HG03103 (cell line): ENCODE measurements at regions not wholly inside any gene's neighbourhood (a gene's known extent, or its start where the extent isn't known, plus 50 kb on each side); places are given as distances from the start of the nearest gene placed in this dataset.
"Not testable (repeated sequence)": the region's sequence is repeated elsewhere in the genome, so short reads cannot be mapped to it uniquely, and the experiment has no call there.

Source experiments
- ATAC-seq: cut with Tn5 transposase; IDR thresholded peaks from one replicate; pipeline ENCODE4 v1.9.1; 2021; ENCODE audit warnings: low read depth; ENCODE audit not compliant: unreplicated experiment

DNA sequence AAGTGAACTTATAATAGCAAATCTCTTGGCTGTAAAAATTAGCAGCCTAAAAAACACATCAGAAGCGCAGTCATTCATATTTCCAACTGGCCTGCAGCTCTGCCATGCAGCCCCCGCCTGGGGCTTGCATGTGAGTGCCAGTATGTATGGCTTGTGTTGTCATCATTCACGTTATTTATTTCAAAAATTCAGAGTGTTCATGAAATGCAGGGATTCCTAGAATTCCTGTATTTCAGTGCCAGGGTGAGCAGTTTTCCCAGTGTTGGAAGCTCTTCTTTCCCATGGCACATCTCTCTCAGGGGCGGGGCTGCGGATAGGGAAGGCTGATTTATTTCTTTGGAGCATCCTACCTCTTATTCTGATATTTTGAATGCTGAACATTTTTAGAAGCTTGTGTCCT is 234.6 kb downstream of the FGF9 start:
- no peak for ATAC-seq

DNA sequence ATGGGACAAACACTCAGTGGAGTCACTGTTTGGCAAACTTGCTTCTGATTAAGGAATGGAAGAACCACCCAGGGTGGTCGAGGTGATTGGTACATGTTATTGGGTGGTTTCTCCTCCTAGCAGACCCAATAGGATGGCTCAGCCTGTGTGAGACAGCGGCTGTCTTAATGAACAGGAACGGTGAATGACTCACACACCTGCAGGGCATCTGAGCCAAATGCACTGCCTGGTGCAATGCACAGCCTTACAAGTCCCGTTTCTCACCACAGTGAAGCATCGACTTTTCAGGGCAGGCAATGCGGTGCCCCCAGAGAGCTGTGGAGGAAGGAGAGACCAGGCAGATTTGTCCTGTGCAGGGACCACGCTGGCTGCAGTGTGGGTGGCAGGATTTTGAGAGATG is 238.5 kb downstream of the FGF9 start:
- no peak for ATAC-seq

DNA sequence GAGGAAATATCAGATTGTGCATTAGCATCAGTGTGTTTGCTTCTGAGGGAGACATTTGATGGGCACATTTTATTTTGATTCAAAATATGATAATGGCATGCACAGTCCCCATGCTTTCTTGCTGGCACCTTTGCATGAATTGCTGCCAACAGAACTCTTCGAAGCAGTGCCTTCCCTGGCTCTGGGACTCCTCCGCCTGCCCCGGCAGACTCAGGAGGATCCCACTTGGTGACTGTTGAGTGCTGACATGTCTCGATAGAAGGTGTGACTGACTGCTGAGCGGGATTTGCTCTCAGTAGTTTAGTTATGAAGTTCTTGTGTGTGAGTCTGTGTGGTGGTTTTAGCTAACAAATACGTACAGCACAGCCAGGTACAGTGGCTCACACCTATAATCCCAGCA is 239.7 kb downstream of the FGF9 start:
- ATAC-seq, result no peak

DNA sequence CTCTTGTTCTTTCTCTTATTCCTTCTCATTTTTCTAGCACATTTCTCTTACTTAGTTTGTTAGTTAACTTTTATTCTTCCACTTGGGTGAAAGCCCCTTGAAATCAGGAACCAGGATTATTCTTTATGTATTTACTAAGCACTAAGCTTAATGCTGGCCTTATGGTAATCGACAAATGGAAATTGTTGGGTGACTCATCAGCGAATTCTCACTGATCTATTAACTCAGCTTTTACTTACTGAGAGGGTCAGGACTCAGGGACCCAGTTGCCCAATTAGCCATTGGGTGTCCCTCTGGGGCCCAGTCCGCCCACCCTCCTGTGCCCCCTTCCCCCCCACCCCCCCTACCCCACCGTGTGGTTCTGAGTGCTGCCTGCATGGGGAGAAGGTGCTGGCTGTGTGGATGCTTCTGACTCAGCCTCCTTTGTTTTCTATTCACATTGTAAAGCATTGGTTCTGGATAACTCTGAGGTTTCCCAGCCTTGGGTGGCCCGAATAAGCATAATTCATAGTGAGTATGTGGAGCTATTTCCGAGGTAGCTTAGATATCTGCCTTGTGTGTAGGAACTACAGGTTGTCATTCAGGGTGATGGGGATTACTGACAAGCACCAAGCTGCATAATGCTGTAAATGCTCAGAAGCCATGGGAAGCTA is 240.9 kb downstream of the FGF9 start:
- ATAC-seq, result no peak

DNA sequence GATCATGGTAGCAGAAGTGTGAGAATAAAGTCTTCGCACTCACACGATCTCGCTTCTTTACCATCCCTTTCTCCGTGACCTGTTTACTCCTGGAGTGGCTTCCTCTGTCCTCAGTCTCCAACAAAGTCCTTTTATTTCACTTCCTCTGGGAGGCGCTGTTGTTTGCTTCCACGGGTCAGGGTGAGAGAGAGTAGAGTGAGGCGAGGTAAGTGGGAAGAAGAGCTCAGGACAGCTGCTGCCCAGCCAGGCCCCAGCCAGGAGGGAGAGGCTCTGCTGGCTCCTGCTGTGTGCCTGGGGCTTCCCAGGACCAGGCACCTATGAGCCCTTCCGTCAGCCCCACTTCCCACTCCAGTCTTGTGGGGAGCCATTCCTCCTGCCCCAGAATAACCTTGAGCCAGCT is 242.1 kb downstream of the FGF9 start:
- ATAC-seq, result no peak

DNA sequence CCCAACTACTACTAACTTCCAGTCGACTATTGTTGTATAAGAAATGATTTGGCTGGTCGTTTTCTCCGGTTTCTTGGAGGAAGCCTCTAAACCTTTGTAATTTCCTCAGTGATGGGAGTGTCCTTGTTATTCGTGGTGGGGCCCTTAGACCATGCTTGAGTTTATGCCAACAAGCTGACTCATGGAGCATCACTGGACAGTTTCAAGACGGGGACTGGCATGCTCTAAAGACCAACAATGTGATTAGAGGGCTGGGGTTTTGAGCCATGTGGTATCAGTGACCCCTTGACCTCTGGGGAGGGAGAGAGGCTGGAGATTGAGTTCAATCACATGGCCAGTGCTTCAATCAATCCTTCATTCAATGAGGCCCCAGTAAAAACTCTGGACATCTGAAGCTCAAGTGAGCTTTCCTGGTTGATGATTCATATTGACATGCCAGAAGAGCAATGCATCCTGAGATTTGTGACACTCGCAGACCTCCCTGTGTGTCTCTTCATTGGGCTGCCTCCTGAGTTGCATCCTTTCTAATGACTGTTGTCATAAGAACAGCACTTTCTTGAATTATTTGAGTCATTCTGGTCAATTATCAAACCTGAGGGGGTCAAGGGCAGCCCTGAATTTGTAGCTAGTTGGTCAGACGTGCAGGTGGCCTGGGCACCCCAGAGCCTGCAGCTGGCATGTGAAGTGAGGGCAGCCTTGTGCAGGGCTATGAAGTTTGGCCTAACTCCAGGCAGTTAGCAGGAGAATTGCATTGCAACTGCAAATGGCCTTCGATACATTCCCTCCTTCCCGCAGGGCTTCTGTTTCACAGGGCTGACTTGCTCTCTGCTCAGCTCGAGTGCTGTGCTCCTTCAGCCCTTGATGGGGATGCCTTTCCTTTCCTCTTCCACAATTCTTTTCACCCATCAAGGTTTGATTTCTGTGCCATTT is 246.5 kb downstream of the FGF9 start:
- ATAC-seq, result no peak

DNA sequence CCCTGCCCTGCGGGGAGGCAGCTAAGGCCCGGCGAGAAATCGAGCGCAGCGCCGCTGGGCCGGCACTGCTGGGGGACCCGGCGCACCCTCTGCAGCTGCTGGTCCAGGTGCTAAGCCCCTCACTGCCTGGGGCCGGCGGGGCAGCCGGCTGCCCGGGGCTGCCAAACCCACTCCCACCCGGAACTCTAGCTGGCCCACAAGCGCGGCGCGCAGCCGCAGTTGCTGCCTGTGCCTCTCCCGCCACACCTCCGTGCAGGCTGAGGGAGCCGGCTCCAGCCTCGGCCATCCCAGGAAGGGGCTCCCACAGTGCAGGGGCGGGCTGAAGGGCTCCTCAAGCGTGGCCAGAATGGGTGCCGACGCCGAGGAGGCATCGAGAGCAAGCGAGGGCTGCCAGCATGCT is 249.9 kb downstream of the FGF9 start:
- ATAC-seq, result not testable (repeated sequence)

DNA sequence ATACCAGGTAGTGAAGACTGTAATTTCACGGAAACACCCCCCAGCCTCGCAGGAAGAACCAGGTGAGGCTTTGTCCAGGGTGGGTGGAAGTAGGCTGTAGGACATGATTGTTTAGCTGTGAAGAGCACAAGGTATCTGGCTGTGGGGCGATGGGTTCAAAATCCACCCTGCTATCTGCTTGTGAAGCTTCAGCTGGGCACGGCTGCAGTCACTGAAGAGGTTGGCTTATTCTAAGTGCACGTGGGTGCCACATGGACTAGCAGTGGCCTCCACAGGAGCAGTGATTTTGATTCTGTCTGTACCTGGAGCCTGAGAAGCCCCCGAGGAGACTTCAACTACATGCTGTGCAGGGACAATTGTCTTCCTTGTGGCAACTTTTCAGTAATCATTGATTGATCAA is 254.1 kb downstream of the FGF9 start:
- no peak for ATAC-seq

DNA sequence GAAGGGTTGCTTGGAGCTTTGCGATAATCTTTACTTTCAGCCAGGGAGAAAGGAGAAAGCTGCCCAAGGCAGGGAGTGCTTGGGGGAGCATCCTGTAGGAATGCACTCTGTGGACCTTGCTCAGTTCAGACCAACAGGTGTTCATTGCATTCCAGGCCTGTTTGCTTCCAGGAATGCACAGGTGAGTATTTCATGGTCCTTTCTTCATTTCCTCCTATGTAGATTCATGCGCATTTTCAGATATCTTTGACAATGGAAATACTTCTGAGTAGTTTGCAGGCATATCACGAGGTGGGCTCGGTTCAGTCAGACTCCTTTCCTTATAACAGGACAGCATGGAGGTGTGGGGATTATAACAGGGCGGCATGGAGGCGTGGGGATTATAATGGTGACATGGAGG is 254.8 kb downstream of the FGF9 start:
- ATAC-seq, result no peak

DNA sequence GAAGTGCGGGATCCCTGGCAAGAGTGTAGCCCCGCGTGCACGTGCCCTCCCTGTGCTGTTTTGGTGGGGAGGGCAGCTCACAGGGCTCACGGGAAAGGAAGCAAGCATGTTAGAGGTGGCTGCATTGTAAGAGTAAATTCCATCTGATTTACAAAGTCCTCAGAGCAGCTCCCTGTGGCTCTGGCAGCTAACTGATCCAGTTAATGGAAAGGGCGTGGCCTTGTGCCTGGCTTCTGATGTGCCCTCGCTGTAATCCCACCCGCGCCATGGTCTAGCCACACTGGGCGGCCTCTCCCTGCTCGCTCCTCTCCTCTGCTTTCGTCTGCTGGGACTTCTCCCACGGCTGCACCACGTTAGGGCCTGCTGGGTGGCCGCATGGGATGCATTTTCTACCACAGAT is 258.5 kb downstream of the FGF9 start:
- no peak for ATAC-seq

DNA sequence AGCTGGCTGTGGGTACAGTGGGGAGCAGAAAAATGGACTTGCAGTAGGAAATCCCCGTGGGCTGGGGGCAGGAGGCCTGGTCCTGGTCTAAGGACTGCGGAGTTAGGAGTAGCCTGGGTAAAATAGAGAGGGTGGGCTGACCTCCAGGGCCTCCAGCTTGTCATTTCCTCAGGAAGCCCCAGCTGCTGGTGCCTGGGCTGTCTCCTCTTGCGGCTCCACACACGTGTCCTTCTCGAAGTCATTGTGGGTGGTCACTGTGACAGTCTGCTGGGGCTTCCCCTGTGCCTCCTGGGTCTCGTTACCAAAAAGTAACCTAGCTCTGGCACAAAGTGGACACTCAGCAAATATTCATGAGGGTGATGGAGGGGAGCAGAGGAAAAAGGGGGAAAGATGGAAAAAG is 259.7 kb downstream of the FGF9 start:
- ATAC-seq, result no peak

DNA sequence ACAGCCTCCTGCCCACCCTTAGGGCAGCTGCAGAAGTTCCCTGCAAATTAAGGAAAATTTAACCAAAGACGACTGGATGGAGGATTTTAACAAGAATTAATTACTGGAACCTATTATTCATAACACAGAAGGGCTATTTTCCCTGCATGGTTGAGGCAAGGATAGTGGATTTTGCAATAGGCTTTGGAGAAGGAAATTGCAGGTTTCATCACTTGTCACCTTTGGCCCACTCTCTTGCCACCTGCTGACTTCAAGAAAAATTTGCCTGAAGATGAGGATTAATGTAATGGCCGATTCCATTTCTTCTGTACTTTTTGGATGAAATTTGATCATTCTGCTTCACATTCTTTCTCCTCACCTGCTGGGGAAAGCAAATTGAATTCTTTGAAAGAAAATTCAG is 261.7 kb downstream of the FGF9 start:
- ATAC-seq, result no peak

DNA sequence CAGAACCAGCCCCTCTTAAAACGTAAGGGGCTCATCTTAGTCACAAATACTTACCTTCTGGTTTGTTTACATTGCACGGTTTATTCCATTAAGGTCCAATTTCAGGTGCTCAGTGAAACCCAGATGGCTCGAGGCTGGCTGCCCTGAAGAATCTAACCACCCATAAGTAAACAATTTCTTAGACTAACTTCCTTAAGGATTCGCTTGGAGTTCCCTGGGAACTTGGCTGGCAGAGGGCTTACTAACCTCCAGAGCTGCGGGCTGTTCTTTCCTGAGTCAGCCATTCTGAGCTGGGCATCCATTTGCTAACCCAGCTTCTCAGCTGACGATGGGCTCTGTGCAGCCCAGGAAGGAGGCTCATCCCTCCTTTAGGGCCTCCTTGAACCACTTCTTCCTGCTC is 262.1 kb downstream of the FGF9 start:
- no peak for ATAC-seq

DNA sequence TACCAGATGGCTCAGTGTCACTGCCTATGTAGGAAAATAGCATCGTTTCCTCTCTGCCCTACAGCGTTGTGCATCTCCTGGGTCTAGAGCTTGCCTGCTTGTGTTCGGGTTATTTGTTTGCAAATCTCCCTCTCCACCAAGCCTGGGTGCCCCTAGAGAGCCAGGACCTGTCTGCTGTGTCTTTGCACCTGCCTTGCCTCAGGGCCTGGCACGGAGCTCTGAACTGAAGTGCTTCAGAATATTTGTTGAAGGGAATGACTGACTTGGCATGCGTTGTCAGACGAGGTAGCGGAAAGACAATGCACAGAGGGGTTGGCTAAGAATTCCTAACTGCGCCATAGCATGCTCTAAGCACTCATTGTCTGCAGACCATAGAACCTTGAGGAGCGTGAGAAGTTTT is 263.4 kb downstream of the FGF9 start:
- no peak for ATAC-seq

DNA sequence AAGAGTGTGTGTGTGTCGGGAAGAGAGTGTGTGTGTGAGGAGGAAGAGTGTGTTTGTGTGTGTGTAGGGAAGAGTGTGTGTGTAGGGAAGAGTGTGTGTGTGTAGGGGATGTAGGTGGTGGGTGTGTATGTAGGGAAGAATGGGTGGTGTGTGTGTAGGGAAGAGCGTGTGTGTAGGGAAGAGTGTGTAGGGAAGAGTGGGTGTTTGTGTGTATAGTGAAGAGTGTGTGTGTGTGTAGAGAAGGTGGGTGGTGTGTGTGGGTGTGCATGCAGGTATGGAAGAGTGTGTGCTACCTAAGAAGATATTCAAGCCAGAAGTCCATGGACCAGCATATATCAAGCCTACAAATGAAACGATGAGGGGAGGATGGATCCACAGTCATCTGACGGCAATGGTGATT is 265.8 kb downstream of the FGF9 start:
- ATAC-seq, result no peak

DNA sequence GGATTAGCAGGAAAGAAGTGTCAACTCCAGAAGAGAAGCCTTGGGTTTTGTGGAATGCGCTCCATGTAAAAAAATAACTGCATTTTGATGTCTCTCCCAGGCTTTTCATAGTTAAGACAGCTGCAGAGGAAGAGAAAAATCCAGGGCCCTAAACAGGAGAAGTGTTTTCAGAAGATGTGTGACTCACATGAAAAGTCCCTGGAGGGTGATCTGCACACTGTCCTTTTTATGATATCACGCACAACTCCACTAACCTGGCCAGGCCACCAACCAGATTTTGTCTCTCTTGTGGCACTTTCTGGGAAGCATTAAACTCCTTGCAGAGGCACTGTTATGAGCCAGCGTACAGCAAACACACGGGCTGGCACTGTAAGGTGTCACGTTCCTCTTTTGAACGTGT is 267.3 kb downstream of the FGF9 start:
- ATAC-seq, result no peak

DNA sequence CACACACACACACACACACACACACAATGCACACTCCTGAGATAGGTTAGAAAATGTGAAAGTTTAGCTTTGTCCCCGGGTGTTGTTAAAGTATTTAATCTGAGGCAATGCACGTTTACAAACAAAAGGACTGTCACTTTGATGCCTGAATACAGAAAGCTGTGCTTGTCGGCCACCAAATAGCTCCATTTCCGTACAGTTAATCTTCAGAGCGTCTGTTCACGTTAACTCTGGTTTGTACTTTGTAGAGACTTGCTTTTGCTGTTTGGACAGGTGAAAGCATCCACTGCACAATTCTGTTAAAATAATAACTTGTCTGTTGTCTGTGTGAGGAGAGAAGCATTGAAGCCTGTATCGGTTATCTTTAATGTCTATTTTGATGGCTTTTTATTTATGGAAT is 267.8 kb downstream of the FGF9 start:
- ATAC-seq, result no peak

DNA sequence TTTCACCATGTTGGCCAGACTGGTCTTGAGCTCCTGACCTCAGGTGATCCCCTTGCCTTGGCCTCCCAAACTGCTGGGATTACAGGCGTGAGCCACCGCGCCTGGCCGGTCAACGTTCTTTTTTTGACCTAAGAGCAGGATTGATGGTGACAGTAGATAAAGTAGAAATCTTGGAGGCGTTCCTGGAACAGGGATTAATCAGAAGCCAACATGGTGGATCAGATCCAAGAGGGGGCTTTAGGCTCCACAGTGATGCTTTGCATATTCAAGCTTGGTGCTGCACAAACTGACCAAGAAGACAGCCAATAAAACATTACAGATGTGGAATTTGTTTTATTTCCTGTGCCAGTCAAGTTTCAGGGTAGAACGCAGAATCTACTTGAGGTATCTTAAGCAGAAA is 271.2 kb downstream of the FGF9 start:
- no peak for ATAC-seq

DNA sequence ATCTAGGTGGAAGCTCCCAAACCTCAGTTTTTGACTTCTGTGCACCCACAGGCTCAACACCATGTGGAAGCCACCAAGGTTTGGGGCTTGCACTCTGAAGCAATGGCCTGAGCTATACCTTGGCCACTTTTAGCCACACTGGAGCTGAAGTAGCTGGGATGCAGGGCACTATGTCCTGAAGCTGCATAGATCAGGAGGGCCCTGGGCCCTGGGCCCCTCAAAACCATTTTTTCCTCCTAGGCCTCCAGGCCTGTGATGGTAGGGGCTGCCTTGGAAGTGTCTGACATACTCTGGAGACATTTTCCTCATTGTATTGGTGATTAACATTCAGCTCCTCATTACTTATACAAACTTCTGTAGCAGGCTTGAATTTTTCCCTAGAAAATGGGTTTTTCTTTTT is 273.7 kb downstream of the FGF9 start:
- no peak for ATAC-seq

DNA sequence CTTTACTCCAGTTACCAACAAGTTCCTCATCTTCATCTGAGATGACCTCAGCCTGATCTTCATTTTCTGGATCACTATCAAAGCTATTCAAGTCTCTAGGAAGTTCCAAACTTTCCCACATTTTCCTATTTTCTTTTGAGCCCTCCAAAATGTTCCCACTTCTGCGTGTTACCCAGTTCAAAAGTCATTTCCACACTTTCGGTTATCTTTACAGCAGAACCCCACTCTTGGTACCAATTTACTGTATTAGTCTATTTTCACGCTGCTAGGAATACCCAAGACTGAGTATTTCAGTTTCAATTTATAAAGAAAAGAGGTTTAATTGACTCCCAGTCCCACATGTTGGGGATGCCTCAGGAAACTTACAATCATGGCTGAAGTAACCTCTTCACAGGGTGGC is 274.3 kb downstream of the FGF9 start:
- no peak for ATAC-seq

DNA sequence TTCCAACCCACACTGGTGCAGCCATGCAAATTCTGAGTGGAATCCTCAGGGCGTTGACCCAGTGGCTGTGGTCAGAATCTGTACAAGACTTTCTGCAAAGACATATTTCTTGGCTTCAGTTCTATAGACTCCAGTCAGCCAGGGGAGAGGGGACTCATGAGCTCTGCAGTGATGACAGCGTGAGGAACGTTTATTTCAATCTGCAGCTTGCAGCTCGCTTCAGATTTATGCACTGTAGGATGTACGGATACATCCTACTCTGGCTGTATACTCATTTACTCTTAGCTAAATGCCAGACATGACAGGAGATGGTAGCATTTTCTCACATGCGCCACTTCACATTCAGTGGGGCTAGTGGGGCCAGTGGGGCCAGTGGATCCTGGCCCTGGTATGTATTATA is 276.1 kb downstream of the FGF9 start:
- no peak for ATAC-seq

DNA sequence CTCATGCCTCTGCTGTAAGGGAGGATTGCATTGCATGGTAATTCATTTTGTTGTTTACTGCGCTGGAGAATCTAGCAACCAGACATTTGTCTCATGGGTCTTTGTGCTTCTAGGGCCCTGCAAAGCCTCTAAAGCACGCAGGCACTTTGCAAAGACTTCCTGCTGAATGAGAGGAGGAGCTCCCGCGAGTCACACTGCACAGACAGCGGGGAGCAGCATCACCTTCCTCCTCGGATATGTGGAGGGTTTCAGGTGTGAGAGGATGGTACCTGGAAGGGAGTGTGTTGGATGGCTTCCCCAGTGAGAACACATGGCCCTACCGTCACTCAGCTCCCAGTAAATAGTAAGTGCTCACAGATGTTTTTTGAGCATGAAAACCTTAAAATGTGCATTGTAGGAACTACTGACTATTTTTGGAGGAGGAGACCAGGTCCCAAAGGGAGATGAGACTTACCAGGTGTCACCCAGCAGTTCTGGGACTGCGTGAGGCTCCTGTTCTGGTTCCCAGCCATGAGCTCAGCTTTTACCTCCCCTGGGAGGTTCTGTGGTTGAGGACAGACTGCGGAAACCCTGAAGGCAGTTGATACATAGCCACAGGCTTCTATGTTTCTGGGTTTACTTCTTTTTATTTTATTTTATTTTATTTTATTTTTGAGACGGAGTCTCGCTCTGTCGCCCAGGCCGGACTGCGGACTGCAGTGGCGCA is 278.0 kb downstream of the FGF9 start:
- no peak for ATAC-seq
